ENCODE measurements at regions not wholly inside any gene's neighbourhood (a gene's known extent, or its start where the extent isn't known, plus 50 kb on each side); places are given as distances from the start of the nearest gene placed in this dataset.
"Not testable (repeated sequence)": the region's sequence is repeated elsewhere in the genome, so short reads cannot be mapped to it uniquely, and the experiment has no call there.

- no peak for TF ChIP-seq CTCF (IDR thresholded peaks at IDR 0.05; ENCODE audit: control insufficient read depth, extremely low read depth, insufficient read depth)
- no peak for DNase-seq (ENCODE audit: low read depth)
- no peak overlapping the region for H3K4me3 ChIP-seq (ENCODE audit: low read depth, low read length)
Observed at GRCh38 chr10:47165711-47166404, 134.1 kb upstream of the GDF10 start.

GRCh38 chr10:47166405-47166777, 133.6 kb upstream of the GDF10 start:
- no peak overlapping the region for H3K4me3 ChIP-seq (ENCODE audit: low read depth, low read length)
- TF ChIP-seq CTCF (IDR thresholded peaks at IDR 0.05; ENCODE audit: control insufficient read depth, extremely low read depth, insufficient read depth) = no peak
- no peak for DNase-seq (ENCODE audit: low read depth)

GRCh38 chr10:47166808-47167581, 133.0 kb upstream of the GDF10 start:
- not testable (repeated sequence) for DNase-seq (ENCODE audit: low read depth); H3K4me3 ChIP-seq (ENCODE audit: low read depth, low read length)

- no peak overlapping the region for H3K4me3 ChIP-seq (ENCODE audit: low read depth, low read length)
- TF ChIP-seq CTCF (IDR thresholded peaks at IDR 0.05; ENCODE audit: control insufficient read depth, extremely low read depth, insufficient read depth) = no peak
- DNase-seq (ENCODE audit: low read depth) = no peak
Observed at GRCh38 chr10:47167591-47167990, 132.4 kb upstream of the GDF10 start.

- TF ChIP-seq CTCF (IDR thresholded peaks at IDR 0.05; ENCODE audit: control insufficient read depth, extremely low read depth, insufficient read depth) = no peak
- no peak for DNase-seq (ENCODE audit: low read depth)
- no peak overlapping the region for H3K4me3 ChIP-seq (ENCODE audit: low read depth, low read length)
Observed at GRCh38 chr10:47169581-47169980, 130.4 kb upstream of the GDF10 start.

- H3K4me3 ChIP-seq (ENCODE audit: low read depth, low read length) = no peak overlapping the region
- no peak for TF ChIP-seq CTCF (IDR thresholded peaks at IDR 0.05; ENCODE audit: control insufficient read depth, extremely low read depth, insufficient read depth)
- DNase-seq (ENCODE audit: low read depth) = no peak
Observed at GRCh38 chr10:47173929-47174442, 126.0 kb upstream of the GDF10 start.

GRCh38 chr10:47175181-47176123, 124.5 kb upstream of the GDF10 start:
- no peak for DNase-seq (ENCODE audit: low read depth)
- H3K4me3 ChIP-seq (ENCODE audit: low read depth, low read length) = no peak overlapping the region
- TF ChIP-seq CTCF (IDR thresholded peaks at IDR 0.05; ENCODE audit: control insufficient read depth, extremely low read depth, insufficient read depth) = no peak

Measured in LNCaP clone FGC (cell line).